ENCODE measurements at regions not wholly inside any gene's neighbourhood (a gene's known extent, or its start where the extent isn't known, plus 50 kb on each side); places are given as distances from the start of the nearest gene placed in this dataset.
A peak's percentile ranks its signal among the peaks of the same experiment; 100 is the strongest.

DNA sequence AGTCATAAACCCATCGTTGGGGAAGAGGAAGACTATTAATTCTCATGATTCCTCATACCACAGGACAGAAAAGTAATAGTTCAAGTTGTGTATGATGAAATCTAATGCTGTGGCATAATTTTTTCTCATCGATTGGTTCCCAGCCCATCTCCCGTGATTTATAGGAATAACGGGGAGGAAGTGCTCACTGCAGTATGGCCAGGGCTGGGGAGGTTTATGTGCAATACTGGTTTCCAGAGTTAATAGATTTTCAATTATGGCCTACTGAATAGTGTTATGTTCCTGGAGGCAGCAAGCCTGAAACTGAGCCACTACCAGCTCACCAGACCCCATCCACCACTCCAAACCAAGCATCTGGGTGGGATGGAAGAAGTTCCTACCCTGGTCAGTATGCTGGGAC, 147.1 kb upstream of the NCAM1 start:
- no peak for DNase-seq (ENCODE audit: low spot score)

DNA sequence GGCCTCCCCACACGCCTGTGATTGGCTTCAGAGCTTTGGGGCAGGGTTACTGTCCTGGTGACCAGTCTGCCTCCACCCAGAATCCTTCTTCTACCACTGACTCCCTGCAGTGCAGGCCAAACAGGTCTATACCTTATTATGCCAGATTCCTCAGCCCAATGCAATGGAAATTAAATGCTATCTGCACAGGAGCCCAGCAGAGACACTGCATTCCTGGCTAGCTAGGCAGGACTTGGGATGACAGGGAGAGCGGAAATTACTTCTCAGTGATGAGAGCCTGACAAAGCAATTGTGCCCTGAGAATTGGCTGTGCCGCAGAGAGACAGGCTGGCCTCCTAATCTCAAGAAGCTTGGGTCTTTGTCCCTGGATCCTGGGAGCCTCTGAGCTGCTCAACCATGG, 143.8 kb upstream of the NCAM1 start:
- DNase-seq (ENCODE audit: low spot score): no peak

DNA sequence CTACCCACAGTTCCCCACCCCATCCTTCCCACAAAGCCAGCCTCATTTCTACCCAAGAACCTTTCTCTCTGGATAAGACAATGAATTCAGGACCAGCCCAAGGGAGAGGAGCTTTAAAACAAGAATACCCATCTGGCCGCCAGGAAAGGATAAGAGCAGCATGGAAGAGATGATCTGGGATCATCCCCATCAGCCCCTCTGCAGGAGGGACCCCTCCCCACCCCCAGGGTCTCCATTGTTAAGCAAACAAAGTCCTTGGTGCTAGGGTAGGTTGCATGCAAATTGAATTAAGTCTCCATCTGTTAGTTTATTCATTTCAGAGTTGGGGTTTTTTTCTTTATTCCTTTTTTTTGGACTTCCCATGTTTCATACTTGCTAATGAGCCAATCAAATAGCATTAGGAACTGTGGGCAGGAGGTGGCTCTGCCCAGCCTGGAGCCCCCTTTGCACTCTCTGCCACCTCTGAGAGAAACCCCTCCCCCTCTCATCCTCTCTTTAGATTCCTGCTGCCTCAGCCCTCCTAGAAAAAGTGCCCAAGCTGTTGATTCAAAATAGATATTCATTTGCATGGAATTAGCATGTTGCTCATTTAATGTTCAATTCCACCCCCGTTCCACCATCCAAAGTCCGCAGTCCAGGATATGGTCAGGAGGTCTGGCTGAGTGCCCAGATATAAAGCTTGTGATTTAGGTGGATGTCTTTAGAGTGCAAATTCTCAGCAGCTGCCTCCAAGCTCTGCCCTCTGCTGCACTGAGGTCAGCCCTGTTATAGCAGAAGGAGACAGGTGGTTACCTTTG, 138.5 kb upstream of the NCAM1 start:
- no peak for DNase-seq (ENCODE audit: low spot score)

DNA sequence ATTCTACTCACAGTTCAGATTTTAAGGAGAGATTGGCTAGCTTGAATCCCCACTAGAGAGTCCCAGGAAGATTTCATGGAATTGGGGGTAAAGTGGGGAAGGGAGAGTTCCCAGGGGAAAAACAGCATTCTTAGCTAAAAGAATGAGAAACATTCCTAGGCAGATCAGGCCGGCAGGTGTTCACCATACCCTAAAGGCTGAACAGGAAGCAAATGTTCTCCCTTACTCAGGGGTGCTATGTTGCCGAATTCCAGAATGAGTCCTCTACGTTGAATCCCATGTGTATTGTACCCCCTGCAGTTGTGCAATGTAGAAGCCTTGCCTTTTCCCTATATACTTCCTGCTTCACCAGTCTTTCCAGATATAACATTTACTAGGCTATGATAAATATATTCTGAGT, 135.2 kb upstream of the NCAM1 start:
- DNase-seq (ENCODE audit: low spot score): no peak

DNA sequence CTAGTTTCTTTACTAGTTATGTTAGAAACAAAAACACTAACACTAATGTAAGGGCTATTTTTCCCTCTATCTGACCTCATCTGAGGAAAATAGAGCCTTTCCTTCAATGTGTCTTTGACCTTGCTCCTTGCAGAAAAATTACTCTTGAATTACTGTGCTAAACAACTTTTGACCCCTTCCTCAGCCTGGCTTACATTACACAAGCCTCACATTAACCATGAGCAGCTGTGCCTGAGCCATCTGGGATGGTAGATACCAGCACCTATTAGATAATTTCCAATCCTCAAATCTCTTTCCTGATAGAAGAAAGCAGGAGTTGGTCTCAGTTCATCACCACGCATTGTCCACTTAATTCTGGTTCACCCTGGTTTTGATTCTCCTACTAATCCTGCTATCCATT, 134.4 kb upstream of the NCAM1 start:
- DNase-seq (ENCODE audit: low spot score): no peak

DNA sequence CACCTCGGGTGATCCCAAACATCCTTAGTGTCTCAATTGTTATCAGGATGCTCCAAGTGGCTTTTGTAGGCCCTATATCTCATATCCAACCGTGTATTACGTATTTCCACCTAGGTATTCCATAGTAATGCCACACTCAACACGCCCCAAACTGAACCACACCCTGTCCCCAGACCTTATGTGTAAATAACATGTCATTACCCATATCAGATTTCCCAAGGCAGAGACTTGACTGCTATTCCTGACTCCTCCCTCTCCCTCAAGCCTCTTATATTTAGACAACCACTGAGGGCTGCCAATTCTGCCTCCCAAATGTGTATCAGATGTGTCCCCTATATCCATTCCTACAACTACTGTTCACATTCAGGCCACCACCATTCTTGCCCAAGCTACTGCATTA, 132.8 kb upstream of the NCAM1 start:
- DNase-seq (ENCODE audit: low spot score): no peak

DNA sequence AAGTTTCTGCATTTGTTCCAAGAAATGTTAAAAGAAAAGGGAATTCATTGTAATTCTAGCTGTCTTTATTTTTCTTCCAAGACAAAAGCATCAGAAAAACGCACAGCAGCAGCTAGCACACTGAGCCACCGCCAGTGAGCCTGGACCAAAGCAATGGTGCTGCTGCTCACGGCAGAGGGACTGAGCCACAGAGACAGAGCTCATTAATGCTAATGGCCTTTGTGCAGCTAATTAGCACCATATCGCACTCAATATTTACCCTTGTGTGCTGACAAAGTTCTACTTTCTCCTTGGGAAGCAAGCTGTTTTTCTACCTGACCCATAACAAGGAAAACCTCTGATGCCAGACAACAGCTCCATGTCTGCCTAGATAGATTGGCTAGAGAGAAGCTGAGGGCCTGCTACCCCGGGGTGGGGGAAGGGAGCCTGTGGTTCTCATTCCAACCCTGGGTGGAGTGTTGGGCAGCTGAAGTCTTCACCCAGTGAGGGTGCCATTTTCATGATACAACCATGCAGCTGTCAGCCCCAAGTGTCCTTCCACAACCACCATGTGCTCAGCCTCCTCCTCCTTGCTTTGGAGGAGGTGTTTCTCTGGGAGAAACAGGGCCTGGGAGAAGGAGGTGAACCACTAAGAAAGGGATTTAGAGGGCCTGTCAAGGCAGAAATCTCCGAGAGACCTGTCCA, 131.1 kb upstream of the NCAM1 start:
- no peak for DNase-seq (ENCODE audit: low spot score)

DNA sequence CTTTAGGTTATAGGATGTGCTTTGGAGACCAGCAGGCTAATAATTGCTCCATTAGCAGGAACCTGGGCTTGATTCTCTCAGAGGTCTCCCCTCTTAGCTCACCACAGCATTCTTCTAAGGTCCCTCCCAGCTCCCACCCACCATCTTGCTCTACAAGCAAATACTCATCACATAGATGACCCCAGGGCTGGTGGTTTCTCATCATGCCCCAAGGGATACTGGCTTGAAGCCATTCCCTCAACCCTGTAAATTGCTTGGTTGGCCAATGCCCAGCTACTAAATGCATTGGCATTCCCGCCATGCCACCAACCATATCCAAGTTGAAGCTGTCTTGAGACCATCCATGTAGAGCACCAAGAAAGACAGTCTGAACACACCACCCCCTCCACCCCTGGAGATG, 130.2 kb upstream of the NCAM1 start:
- DNase-seq (ENCODE audit: low spot score): no peak

DNA sequence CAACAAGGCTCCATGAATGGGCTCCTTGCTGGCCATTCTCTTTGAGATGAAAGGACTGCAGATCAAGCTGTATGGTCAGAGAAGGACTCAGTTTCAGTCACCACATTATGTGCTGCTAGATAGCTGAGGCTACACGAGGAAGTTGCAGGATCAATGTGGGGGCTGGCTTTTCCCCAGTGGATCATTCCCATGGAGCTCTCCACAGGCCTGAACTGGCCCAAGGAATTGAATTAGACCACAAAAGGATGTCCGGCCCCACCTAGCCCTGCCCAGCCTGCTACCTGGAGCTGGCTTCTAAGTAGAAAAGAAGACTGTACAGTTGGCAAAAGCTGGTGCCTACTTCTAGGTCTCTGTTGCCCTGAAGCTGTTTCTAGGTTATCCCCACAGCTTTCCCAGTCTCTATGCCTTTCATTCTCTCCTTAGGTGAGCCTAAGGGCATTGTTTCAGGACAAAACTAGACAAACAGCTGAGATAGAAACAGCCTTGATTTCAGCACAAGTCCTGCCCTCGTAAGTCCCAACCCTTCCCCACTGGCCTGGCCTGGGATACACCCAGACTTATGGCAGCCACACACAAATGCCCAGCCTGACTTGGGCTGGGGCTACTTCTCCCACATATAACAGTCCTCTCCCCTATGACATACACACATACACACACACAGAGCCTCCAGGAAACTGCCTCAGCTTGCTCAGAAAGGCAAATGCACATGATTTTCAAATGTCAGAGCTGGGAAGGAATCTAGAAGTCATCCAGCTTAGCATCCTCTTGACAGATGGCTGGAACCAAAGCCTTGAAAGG, 129.1 kb upstream of the NCAM1 start:
- DNase-seq (ENCODE audit: low spot score): no peak

DNA sequence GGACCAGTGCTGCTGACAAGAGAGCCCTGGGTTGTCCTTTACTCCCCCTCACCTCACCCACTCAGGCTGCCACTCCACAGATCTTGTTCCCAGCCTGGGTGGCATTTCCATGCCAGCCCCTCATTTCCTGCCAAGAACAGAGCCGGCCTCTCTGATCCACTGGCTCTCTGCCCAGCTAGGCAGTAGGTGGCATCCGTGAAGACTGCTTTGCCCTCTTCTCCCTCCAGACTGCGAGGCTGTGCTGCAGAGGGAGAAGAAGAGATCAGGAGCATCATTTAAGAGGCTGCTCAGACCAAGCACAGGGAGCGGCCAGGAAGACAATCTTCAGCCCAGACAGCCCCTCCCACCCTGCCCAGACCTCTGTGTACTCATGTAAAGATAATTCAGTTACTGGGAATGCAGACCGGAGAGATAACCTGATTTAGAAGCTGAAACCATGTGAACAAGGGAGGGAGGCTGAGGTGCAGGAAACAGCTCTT, 126.9 kb upstream of the NCAM1 start:
- no peak for DNase-seq (ENCODE audit: low spot score)

DNA sequence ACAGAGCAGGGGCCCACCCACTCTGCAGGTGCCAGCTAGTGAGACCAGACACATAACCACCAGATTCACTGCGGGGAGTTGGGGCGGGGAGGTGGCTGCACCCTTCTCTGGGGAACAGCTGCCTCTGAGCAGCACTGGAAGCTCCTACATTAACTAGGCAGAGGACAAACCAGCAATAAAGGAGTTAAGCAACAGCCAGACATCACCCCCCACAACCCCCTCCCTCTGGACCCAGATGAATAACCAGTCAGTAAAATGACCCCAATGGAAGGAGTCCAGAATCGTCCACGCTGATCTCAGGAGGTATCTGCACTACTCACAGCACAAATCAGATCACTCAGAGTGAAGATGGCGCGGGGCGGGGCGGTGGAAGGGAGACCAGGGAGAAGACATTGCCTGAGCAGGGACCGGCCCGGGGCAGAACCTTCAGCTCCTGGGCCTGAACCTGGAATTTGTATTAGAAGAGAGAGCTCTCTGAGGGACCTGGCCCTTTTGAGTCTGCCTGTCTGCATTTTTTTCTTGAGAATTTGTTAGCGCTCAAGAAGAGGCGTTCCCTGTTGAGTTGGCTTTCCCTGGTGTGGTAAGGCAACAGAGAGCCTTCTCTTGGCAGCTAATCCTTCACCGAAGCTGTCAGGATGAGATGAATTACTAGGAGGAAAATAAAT, 125.5 kb upstream of the NCAM1 start:
- no peak for DNase-seq (ENCODE audit: low spot score)

DNA sequence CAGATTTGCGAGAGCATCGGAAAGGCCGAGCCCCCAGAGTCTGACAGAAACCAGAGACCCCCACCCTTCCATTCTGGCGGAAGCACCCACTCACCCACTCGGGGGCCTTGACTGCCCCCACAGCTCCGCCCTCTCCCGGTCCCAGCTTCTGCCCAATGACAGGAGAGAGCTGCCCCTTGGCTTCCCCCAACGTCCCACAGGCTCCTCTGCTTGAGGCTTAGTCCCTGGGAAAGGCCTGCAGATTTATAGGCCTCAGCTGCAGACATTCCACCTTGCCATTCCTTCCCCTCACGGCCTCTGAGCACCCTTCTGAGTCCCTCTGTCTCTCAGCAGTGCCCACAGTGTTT, 125.0 kb upstream of the NCAM1 start:
- DNase-seq (ENCODE audit: low spot score): no peak

DNA sequence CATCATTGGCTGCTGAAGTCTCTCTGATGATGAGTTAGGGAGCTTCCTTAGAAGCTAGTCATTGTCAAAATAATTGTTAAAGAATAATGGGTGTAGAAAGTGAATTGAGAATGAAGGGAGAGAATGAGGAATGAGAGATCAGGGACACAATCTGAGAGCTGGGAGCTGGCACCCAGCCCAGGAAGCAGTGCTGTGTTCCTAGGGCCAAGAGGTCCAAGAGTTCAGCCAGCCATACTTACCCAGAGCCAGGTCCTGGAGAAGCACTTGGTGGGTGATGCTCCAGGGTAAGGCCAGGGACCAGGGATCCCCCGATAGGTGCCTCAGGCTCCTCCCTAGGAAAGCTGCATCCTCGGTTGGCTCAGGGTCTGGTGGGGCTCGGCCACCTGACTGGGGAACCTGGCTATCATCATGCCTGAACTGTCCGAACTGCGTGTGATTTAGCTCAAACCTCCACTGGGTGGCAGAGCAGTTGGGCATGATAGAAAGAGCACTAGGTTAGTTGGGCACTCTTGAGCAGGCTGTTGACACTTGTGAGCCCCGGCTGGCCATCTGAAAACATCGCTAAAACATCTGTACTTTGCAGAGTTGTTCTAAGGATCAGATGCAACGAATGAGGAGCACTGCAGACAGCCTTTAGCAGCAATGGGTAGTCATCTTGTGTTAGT, 123.9 kb upstream of the NCAM1 start:
- DNase-seq (ENCODE audit: low spot score): no peak

DNA sequence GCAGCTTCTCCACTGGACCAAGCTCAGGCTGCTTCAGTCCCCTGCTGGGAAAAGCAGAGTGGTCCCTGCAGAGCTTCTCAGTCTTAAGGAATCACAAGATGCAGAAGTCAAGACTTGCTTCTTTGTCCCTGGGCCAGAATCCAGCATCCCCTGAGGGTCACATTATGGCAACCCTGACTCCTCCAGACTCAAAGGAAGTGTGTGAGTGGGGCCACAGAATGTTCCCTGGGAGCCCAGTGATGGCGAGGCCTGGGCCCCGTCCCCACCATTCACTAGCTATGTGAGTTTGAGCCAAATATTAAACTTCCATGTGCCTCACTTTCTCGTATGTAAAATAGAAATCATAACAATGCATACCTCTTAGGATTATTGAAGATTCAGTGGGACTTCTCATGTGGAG, 122.2 kb upstream of the NCAM1 start:
- DNase-seq (ENCODE audit: low spot score): no peak

DNA sequence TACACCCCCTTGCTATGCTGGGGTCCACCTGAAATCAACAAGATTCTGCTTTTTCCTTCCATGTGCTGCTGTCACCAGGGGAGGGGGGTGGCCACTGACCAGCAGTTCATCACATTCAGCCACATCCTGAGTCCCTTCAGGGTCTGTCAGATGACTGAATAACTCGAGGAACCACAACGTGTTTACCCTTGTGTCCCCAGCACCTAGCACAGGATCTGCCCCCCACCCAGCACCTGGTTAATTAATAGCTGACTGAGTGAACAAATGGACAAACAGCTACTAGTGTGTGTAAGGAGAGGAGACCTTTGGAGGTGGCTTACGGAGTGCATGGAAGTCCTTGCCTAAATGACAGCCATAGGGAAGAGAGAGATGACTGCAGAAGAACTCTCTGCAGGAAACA, 119.5 kb upstream of the NCAM1 start:
- peak; percentile 36 for DNase-seq (ENCODE audit: low spot score)

DNA sequence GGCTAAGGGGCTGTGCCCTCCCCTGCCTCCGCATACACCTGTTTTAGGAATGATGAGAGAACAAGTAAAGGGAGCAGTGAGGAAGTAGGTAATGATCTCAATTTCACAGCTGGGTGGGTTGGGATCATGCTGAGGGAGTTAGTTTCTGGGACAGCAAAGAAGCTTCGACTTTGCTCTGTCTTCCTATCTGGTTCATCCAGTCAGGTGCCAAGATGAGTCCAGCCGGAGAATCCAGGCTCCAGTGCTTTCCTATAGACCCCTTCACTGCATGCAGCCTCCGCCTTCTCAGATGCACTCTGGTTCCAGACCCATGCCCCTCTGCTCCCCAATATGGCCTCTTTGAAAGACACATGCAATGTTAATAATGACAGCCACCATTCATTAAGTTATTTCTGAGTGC, 119.1 kb upstream of the NCAM1 start:
- DNase-seq (ENCODE audit: low spot score): no peak

DNA sequence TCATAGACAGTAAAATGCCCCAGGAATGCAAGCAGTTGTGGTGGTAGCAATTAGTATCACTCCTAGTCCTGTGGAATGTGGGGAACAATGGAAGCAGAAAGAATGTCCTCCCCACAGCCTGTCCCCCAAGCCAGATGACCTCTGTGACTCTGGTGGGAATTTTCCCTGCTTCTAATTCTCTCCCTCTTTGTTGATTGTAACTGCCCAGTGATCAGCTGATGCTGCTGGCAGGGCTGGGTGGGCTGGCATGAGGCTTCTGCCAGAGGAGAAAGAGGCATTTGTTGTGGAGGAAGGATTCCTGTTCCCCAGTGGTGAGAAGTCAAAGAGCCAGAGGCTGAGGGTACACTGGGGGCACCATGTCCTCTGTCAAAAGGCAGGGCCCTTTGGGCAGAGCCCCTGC, 116.7 kb upstream of the NCAM1 start:
- DNase-seq (ENCODE audit: low spot score): no peak

DNA sequence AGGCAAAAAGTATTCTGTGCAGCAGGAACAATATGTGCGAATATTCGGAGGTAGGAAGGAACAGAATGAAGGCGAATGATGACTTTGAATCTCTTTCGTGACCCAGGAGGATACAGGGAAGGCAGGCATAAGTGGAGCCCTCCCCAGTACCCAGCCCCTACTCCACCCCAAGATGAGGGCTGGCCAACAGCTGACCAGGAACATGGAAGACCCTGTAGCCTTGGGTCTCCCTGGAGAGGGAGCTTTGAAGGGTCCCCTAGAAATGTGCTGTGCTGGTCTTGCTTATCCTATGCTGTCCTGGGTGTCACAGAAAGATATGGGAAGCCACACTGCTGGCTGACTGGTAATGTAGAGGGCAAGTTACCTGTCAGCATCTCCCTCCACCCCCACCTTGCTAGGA, 113.7 kb upstream of the NCAM1 start:
- no peak for DNase-seq (ENCODE audit: low spot score)

DNA sequence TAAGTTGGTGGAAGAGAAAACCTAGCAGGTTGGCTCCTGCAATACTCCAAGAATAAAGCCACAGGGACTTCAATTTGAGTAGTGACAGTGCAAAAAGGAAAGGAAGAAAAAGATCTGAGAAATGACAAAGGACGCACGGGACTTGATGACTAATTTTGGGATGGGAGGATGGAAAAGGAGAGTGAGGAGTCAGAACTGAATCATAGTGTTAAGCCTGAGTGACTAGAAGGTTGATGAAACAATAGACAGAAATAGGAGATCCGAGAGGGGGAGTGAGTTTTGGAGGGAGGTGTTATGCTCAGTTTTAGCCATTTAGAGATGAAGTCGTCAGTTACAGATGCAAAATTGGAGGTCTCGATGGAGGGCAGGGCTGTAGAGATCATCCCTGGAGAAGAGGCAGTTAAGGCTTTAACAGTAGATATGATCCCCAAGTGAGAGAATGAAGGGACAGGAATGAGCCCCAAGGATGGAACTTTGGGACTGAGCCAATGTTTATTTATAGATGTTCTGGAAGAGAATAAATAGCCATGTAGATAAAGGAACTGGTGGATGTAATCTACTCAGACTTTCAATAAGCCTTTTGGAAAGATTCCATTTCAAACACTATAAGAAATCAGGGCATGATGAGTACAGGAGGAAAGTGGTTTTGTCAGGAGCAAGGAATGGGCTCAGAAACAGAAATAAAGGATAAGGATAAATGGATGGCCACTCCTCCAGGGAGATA, 108.9 kb upstream of the NCAM1 start:
- DNase-seq (ENCODE audit: low spot score): peak; percentile 78

DNA sequence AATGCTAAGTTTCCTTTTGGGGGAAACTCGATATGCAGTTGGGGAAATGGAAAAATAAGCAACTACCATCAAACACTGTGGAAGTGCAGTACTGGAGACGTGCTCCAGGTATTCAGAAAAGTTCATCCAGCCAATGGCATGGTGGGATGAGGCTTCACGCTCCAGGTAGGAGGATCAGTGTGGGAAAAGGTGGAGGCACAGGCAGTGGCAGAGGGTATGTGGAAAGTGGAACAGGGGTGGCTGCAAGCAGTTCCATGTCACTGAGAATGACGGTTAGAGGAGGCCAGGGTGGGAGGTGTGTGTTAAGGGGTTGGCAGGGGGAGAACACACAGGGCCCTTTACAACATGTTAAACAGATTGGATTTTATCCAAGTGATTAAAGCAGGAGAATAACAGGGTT, 105.1 kb upstream of the NCAM1 start:
- no peak for DNase-seq (ENCODE audit: low spot score)

DNA sequence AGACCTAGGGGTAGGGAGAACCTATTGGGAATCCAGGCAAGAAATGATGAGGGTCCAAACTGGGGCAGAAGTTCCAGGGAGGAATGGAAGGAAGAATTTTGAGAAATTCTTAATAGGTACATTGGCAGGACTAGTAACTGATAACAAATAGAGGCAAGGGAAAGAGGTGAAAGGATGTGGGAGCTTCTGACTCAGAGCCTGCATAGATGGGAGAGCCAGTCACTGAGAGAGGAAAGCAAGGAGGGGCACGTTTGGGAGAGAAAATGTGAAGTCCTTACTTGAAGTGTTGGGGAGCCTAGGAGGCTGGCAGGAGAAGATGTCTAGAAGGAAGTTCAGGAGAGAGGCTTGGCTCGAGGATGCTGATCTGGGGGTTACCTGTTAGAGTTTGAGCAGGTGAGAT, 104.6 kb upstream of the NCAM1 start:
- peak; percentile 29 for DNase-seq (ENCODE audit: low spot score)
